ENCODE measurements at regions not wholly inside any gene's neighbourhood (a gene's known extent, or its start where the extent isn't known, plus 50 kb on each side); places are given as distances from the start of the nearest gene placed in this dataset.
"Not testable (repeated sequence)": the region's sequence is repeated elsewhere in the genome, so short reads cannot be mapped to it uniquely, and the experiment has no call there.

DNA sequence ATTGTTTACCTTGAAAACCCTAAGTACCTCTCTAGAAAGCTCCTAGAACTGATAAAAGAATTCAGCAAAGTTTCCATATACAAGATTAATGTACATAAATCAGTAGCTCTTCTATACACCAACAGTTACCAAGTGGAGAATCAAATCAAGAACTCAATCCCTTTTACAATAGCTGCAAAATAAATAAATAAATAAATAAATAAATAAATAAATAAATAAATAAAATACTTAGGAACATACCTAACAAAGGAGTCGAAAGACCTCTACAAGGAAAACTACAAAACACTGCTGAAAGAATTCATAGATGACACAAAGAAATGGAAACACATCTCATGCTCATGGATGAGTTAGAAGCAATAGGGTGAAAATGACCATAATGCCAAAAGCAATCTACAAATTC, 452.6 kb upstream of the CBLB start:
- 88% methylated on average over 1 of the region's 1 CpG; no CpG with 5 or more reads in 1 of the 2 experiments for WGBS, 2 experiments
- not testable (repeated sequence) for H3K36me3 ChIP-seq (ENCODE audit: control insufficient read depth, insufficient read depth, low read length)

DNA sequence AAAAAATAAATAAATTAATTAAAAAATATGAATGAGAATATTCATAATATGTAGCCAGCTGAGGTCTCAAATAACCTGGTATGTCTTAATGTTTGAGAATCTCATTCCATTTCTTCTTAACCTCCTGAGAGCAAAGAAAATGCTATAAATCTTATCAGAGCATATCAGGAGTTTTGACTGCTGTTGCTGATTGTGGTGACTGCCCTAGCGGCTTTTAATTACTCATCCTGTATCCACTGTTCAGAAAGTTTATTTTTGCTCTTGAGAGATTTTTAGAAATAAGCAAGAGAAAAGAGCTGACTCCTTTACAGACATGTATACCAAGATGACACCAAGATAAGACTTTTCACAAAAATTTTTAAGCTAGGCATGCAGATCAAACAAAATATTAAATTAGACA, 454.8 kb upstream of the CBLB start:
- H3K4me1 ChIP-seq (ENCODE audit: control insufficient read depth, insufficient read depth, low read length): no peaks in the 10 kb centered on the region
- no peak overlapping the region for H3K27ac ChIP-seq (ENCODE audit: insufficient read depth, low read depth, low read length, poor library complexity, severe bottlenecking)
- no peaks in the 10 kb centered on the region for H3K27me3 ChIP-seq (ENCODE audit: control insufficient read depth, insufficient read depth, low read length, poor library complexity, severe bottlenecking)
- H3K9me3 ChIP-seq (ENCODE audit: control insufficient read depth, low read length): peaks cover 5% of the 10 kb centered on the region
- no peak overlapping the region for H3K4me3 ChIP-seq (ENCODE audit: insufficient read depth, low read depth, low read length)
- WGBS, 2 experiments: 100% methylated on average over 1 of the region's 1 CpG; no CpG with 5 or more reads in 1 of the 2 experiments
- H3K36me3 ChIP-seq (ENCODE audit: control insufficient read depth, insufficient read depth, low read length): no peaks in the 10 kb centered on the region

More for the DNA sequence above, 452.6 kb upstream of the CBLB start:
- not testable (repeated sequence) for H3K4me3 ChIP-seq (ENCODE audit: insufficient read depth, low read depth, low read length); H3K27ac ChIP-seq (ENCODE audit: insufficient read depth, low read depth, low read length, poor library complexity, severe bottlenecking); H3K4me1 ChIP-seq (ENCODE audit: control insufficient read depth, insufficient read depth, low read length); H3K9me3 ChIP-seq (ENCODE audit: control insufficient read depth, low read length); H3K27me3 ChIP-seq (ENCODE audit: control insufficient read depth, insufficient read depth, low read length, poor library complexity, severe bottlenecking)

DNA sequence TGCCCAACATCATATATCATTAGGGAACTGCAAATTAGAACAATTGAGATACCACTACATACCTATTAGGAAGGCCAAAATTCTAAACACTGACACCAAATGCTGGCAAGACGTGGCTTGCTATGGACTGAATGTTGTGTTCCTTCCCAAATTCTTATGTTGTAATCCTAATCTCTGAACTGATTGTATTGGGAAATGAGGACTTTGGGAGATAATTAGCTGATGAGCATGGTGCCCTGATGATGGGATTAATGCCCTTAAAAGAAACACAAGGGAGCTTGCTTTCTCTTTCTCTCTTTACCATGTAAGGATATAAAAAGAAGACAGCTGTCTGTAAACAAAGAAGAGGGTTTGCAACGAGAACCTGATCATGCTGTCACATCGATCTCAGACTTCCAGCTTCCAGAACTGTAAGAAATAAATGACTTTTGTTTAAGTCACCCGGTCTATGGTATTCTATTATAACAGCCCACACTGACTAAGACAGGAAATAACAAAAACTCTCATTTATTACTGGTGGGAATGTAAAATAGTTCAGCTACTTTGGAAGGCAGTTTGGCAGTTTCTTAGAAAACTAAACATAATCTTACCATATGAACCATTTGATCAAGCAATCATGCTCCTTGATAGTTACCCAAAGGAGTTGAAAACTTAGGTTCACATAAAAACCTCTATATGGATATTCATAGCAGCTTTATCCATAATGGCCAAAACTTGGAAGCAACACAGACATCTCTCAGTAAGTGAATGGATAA, 458.3 kb upstream of the CBLB start:
- WGBS, 2 experiments: 50 to 53% methylated on average over 3 to 4 of the region's 4 CpGs
- H3K9me3 ChIP-seq (ENCODE audit: control insufficient read depth, low read length): peaks cover 5% of the 10 kb centered on the region
- H3K36me3 ChIP-seq (ENCODE audit: control insufficient read depth, insufficient read depth, low read length): no peaks in the 10 kb centered on the region
- no peak overlapping the region for H3K27ac ChIP-seq (ENCODE audit: insufficient read depth, low read depth, low read length, poor library complexity, severe bottlenecking)
- H3K4me1 ChIP-seq (ENCODE audit: control insufficient read depth, insufficient read depth, low read length): no peaks in the 10 kb centered on the region
- no peak overlapping the region for H3K4me3 ChIP-seq (ENCODE audit: insufficient read depth, low read depth, low read length)
- H3K27me3 ChIP-seq (ENCODE audit: control insufficient read depth, insufficient read depth, low read length, poor library complexity, severe bottlenecking): no peaks in the 10 kb centered on the region

GRCh38 chr3:106327696-106328025, 458.8 kb upstream of the CBLB start:
- no peaks in the 10 kb centered on the region for H3K4me1 ChIP-seq (ENCODE audit: control insufficient read depth, insufficient read depth, low read length)
- WGBS, 2 experiments: 92 to 97% methylated on average over 1 of the region's 1 CpG
- no peak overlapping the region for H3K4me3 ChIP-seq (ENCODE audit: insufficient read depth, low read depth, low read length)
- no peak overlapping the region for H3K27ac ChIP-seq (ENCODE audit: insufficient read depth, low read depth, low read length, poor library complexity, severe bottlenecking)
- H3K27me3 ChIP-seq (ENCODE audit: control insufficient read depth, insufficient read depth, low read length, poor library complexity, severe bottlenecking): no peaks in the 10 kb centered on the region
- no peaks in the 10 kb centered on the region for H3K36me3 ChIP-seq (ENCODE audit: control insufficient read depth, insufficient read depth, low read length)
- peaks cover 5% of the 10 kb centered on the region for H3K9me3 ChIP-seq (ENCODE audit: control insufficient read depth, low read length)

- Histone ChIP-seq H3K4me3 (ENCODE audit: insufficient read depth, low read depth, low read length) (no peak overlapping the region), H3K27me3 (ENCODE audit: control insufficient read depth, insufficient read depth, low read length, poor library complexity, severe bottlenecking) (no peaks in the 10 kb centered on the region), H3K36me3 (ENCODE audit: control insufficient read depth, insufficient read depth, low read length) (no peaks in the 10 kb centered on the region), H3K9me3 (ENCODE audit: control insufficient read depth, low read length) (peaks cover 5% of the 10 kb centered on the region), H3K27ac (ENCODE audit: insufficient read depth, low read depth, low read length, poor library complexity, severe bottlenecking) (no peak overlapping the region), H3K4me1 (ENCODE audit: control insufficient read depth, insufficient read depth, low read length) (no peaks in the 10 kb centered on the region)
- WGBS, 2 experiments: 95 to 100% methylated on average over 1 to 2 of the region's 2 CpGs
These were observed 459.4 kb upstream of the CBLB start for GRCh38 chr3:106328224-106328623.

DNA sequence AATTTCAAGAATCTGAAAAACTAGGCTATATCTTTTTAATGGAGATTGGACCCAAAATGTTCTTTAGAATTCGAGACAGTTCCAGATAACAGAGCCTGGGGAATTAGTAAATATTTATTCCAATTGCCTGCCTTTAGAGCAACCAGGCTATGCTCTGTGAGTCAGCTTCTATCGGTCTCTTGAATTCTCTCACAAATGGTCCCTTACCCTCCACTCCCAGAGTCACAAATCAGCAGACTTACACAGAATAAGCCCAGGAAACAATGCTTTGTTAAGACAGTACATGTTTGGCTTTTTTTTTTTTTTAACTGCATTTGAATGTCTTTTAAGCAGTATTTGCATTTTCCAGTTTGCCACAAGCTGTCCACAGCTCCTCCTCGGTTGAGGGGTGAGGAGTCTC, 460.7 kb upstream of the CBLB start:
- no peaks in the 10 kb centered on the region for H3K27me3 ChIP-seq (ENCODE audit: control insufficient read depth, insufficient read depth, low read length, poor library complexity, severe bottlenecking)
- H3K9me3 ChIP-seq (ENCODE audit: control insufficient read depth, low read length): no peaks in the 10 kb centered on the region
- WGBS, 2 experiments: 89 to 91% methylated on average over 3 of the region's 3 CpGs
- H3K27ac ChIP-seq (ENCODE audit: insufficient read depth, low read depth, low read length, poor library complexity, severe bottlenecking): no peak overlapping the region
- no peaks in the 10 kb centered on the region for H3K4me1 ChIP-seq (ENCODE audit: control insufficient read depth, insufficient read depth, low read length)
- H3K36me3 ChIP-seq (ENCODE audit: control insufficient read depth, insufficient read depth, low read length): no peaks in the 10 kb centered on the region
- no peak overlapping the region for H3K4me3 ChIP-seq (ENCODE audit: insufficient read depth, low read depth, low read length)

- Histone ChIP-seq H3K4me1 (ENCODE audit: control insufficient read depth, insufficient read depth, low read length) (no peaks in the 10 kb centered on the region), H3K27ac (ENCODE audit: insufficient read depth, low read depth, low read length, poor library complexity, severe bottlenecking) (no peak overlapping the region), H3K9me3 (ENCODE audit: control insufficient read depth, low read length) (no peaks in the 10 kb centered on the region), H3K4me3 (ENCODE audit: insufficient read depth, low read depth, low read length) (no peak overlapping the region), H3K27me3 (ENCODE audit: control insufficient read depth, insufficient read depth, low read length, poor library complexity, severe bottlenecking) (no peaks in the 10 kb centered on the region), H3K36me3 (ENCODE audit: control insufficient read depth, insufficient read depth, low read length) (no peaks in the 10 kb centered on the region)
These were observed 462.8 kb upstream of the CBLB start for GRCh38 chr3:106331636-106332035.

DNA sequence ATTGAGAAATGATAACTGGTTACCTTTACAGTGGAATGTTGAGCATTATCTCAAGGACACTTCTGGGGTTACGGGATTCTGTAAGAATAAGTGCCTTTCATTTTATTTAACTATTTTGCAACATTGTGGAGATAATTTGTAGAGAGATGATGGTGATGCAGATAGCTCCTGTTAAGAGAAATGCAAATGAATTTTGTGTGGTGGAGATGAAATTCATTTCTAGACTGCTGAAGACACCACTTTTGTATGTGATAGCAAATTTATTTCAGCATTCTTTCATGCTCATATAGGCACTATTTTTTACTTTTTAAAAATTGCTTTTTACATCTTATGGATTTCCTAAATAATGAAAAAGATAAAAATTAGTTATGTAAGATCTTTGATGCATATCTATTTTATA, 463.3 kb upstream of the CBLB start:
- Histone ChIP-seq H3K36me3 (ENCODE audit: control insufficient read depth, insufficient read depth, low read length) (no peaks in the 10 kb centered on the region), H3K27me3 (ENCODE audit: control insufficient read depth, insufficient read depth, low read length, poor library complexity, severe bottlenecking) (no peaks in the 10 kb centered on the region), H3K9me3 (ENCODE audit: control insufficient read depth, low read length) (no peaks in the 10 kb centered on the region), H3K4me3 (ENCODE audit: insufficient read depth, low read depth, low read length) (no peak overlapping the region), H3K27ac (ENCODE audit: insufficient read depth, low read depth, low read length, poor library complexity, severe bottlenecking) (no peak overlapping the region), H3K4me1 (ENCODE audit: control insufficient read depth, insufficient read depth, low read length) (no peaks in the 10 kb centered on the region)
- 100% methylated on average over 1 of the region's 1 CpG for WGBS, 2 experiments

GRCh38 chr3:106332884-106333283, 464.1 kb upstream of the CBLB start:
- H3K4me1 ChIP-seq (ENCODE audit: control insufficient read depth, insufficient read depth, low read length): no peaks in the 10 kb centered on the region
- no peak overlapping the region for H3K4me3 ChIP-seq (ENCODE audit: insufficient read depth, low read depth, low read length)
- H3K27ac ChIP-seq (ENCODE audit: insufficient read depth, low read depth, low read length, poor library complexity, severe bottlenecking): no peak overlapping the region
- H3K36me3 ChIP-seq (ENCODE audit: control insufficient read depth, insufficient read depth, low read length): no peaks in the 10 kb centered on the region
- H3K27me3 ChIP-seq (ENCODE audit: control insufficient read depth, insufficient read depth, low read length, poor library complexity, severe bottlenecking): no peaks in the 10 kb centered on the region
- 88 to 96% methylated on average over 2 of the region's 2 CpGs for WGBS, 2 experiments
- H3K9me3 ChIP-seq (ENCODE audit: control insufficient read depth, low read length): no peaks in the 10 kb centered on the region

DNA sequence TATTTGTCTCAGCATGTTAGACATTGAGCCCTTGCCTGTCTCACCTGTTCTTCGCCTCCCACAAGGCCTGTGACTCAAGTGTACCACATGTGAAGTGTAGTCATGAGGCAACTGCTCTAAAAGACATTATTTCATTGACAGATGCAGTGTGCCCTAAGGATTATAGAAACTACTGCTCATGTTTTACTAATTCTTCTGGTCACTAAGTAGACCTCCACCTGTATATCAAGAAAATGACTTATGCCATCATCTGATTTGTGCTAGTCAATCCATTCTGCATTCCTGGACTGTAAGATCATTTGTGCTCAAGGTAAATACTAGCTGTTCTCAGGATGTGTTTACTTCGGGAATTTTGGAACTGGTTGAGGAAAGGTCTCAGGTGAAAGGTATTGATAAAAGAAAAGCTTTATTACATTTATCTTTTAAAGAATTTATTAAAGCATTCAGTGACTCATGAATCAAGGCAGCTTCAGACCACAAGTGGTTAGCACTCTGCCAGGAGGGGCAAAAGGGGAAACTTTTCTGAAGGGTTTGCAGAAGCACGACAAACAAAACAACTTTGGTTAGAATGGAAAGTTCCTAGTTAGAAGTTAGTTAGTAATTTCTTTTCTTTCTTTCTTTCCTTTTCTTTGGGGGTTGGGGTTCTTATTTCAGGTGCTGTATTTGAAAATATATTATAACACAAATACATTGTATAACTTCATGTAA, 465.3 kb upstream of the CBLB start:
- 88 to 94% methylated on average over 3 of the region's 3 CpGs for WGBS, 2 experiments
- no peaks in the 10 kb centered on the region for H3K27me3 ChIP-seq (ENCODE audit: control insufficient read depth, insufficient read depth, low read length, poor library complexity, severe bottlenecking)
- H3K9me3 ChIP-seq (ENCODE audit: control insufficient read depth, low read length): no peaks in the 10 kb centered on the region
- H3K27ac ChIP-seq (ENCODE audit: insufficient read depth, low read depth, low read length, poor library complexity, severe bottlenecking): no peak overlapping the region
- no peaks in the 10 kb centered on the region for H3K36me3 ChIP-seq (ENCODE audit: control insufficient read depth, insufficient read depth, low read length)
- no peaks in the 10 kb centered on the region for H3K4me1 ChIP-seq (ENCODE audit: control insufficient read depth, insufficient read depth, low read length)
- no peak overlapping the region for H3K4me3 ChIP-seq (ENCODE audit: insufficient read depth, low read depth, low read length)
